ENCODE measurements at regions not wholly inside any gene's neighbourhood (a gene's known extent, or its start where the extent isn't known, plus 50 kb on each side); places are given as distances from the start of the nearest gene placed in this dataset.
"Not testable (repeated sequence)": the region's sequence is repeated elsewhere in the genome, so short reads cannot be mapped to it uniquely, and the experiment has no call there.

GRCh38 chr1:101394041-101394440 lies 157.2 kb downstream of the S1PR1 start:
- in situ Hi-C loops (cut with HindIII; ENCODE audit: low pct_unique_long_range_greater_than_20kb, low sequenced_read_pairs) = no loop called here
- DNase-seq (ENCODE audit: low read depth) = no peak

- no peak for DNase-seq (ENCODE audit: low read depth)
- in situ Hi-C loops (cut with HindIII; ENCODE audit: low pct_unique_long_range_greater_than_20kb, low sequenced_read_pairs) = no loop called here
These were observed 162.4 kb downstream of the S1PR1 start for GRCh38 chr1:101399222-101399621.

GRCh38 chr1:101406271-101406670 lies 169.5 kb downstream of the S1PR1 start:
- in situ Hi-C loops (cut with HindIII; ENCODE audit: low pct_unique_long_range_greater_than_20kb, low sequenced_read_pairs) = no loop called here

GRCh38 chr1:101406681-101407080 lies 169.9 kb downstream of the S1PR1 start:
- in situ Hi-C loops (cut with HindIII; ENCODE audit: low pct_unique_long_range_greater_than_20kb, low sequenced_read_pairs) = no loop called here

More at GRCh38 chr1:101406271-101406670, 169.5 kb downstream of the S1PR1 start:
- no peak for DNase-seq (ENCODE audit: low read depth)

GRCh38 chr1:101407505-101408211 lies 170.8 kb downstream of the S1PR1 start:
- no peak for DNase-seq (ENCODE audit: low read depth)
- in situ Hi-C loops (cut with HindIII; ENCODE audit: low pct_unique_long_range_greater_than_20kb, low sequenced_read_pairs) = no loop called here

More at GRCh38 chr1:101406681-101407080, 169.9 kb downstream of the S1PR1 start:
- no peak for DNase-seq (ENCODE audit: low read depth)

- in situ Hi-C loops (cut with HindIII; ENCODE audit: low pct_unique_long_range_greater_than_20kb, low sequenced_read_pairs) = no loop called here
- DNase-seq (ENCODE audit: low read depth) = no peak
These were observed 171.6 kb downstream of the S1PR1 start for GRCh38 chr1:101408212-101409042.

GRCh38 chr1:101409102-101409501 lies 172.3 kb downstream of the S1PR1 start:
- no peak for DNase-seq (ENCODE audit: low read depth)
- in situ Hi-C loops (cut with HindIII; ENCODE audit: low pct_unique_long_range_greater_than_20kb, low sequenced_read_pairs) = no loop called here

GRCh38 chr1:101410048-101410878 lies 173.4 kb downstream of the S1PR1 start:
- in situ Hi-C loops (cut with HindIII; ENCODE audit: low pct_unique_long_range_greater_than_20kb, low sequenced_read_pairs) = no loop called here
- no peak for DNase-seq (ENCODE audit: low read depth)

- no peak for DNase-seq (ENCODE audit: low read depth)
- in situ Hi-C loops (cut with HindIII; ENCODE audit: low pct_unique_long_range_greater_than_20kb, low sequenced_read_pairs) = no loop called here
These were observed 183.6 kb downstream of the S1PR1 start for GRCh38 chr1:101420406-101420805.

- in situ Hi-C loops (cut with HindIII; ENCODE audit: low pct_unique_long_range_greater_than_20kb, low sequenced_read_pairs); DNase-seq (ENCODE audit: low read depth): not testable (repeated sequence)
These were observed 191.3 kb downstream of the S1PR1 start for GRCh38 chr1:101428083-101428482.

- DNase-seq (ENCODE audit: low read depth) = no peak
- in situ Hi-C loops (cut with HindIII; ENCODE audit: low pct_unique_long_range_greater_than_20kb, low sequenced_read_pairs) = no loop called here
These were observed 191.7 kb downstream of the S1PR1 start for GRCh38 chr1:101428562-101428961.

GRCh38 chr1:101431956-101432510 lies 195.2 kb downstream of the S1PR1 start:
- DNase-seq (ENCODE audit: low read depth) = no peak
- in situ Hi-C loops (cut with HindIII; ENCODE audit: low pct_unique_long_range_greater_than_20kb, low sequenced_read_pairs) = no loop called here

GRCh38 chr1:101435831-101436511 lies 199.2 kb downstream of the S1PR1 start:
- no peak for DNase-seq (ENCODE audit: low read depth)
- in situ Hi-C loops (cut with HindIII; ENCODE audit: low pct_unique_long_range_greater_than_20kb, low sequenced_read_pairs) = no loop called here

- DNase-seq (ENCODE audit: low read depth) = no peak
- in situ Hi-C loops (cut with HindIII; ENCODE audit: low pct_unique_long_range_greater_than_20kb, low sequenced_read_pairs) = no loop called here
These were observed 201.0 kb downstream of the S1PR1 start for GRCh38 chr1:101437800-101438199.

- DNase-seq (ENCODE audit: low read depth) = no peak
These were observed 201.5 kb downstream of the S1PR1 start for GRCh38 chr1:101438359-101438758.

GRCh38 chr1:101440485-101440884 lies 203.7 kb downstream of the S1PR1 start:
- in situ Hi-C loops (cut with HindIII; ENCODE audit: low pct_unique_long_range_greater_than_20kb, low sequenced_read_pairs) = no loop called here
- DNase-seq (ENCODE audit: low read depth) = no peak

More at GRCh38 chr1:101438359-101438758, 201.5 kb downstream of the S1PR1 start:
- in situ Hi-C loops (cut with HindIII; ENCODE audit: low pct_unique_long_range_greater_than_20kb, low sequenced_read_pairs) = no loop called here

GRCh38 chr1:101444381-101444780 lies 207.6 kb downstream of the S1PR1 start:
- in situ Hi-C loops (cut with HindIII; ENCODE audit: low pct_unique_long_range_greater_than_20kb, low sequenced_read_pairs) = no loop called here

More at GRCh38 chr1:101444381-101444780, 207.6 kb downstream of the S1PR1 start:
- DNase-seq (ENCODE audit: low read depth) = no peak
